Cardiac fibroblast (primary cell): ENCODE measurements at regions not wholly inside any gene's neighbourhood (a gene's known extent, or its start where the extent isn't known, plus 50 kb on each side); places are given as distances from the start of the nearest gene placed in this dataset.

ENCODE experiments used
- DNase-seq, 2 donors: peaks; one replicate each; pipeline versions ENCODE4 v3.0.0 to v3.0.0-alpha.2; 2010; ENCODE audit warnings: low read depth in 2 of 2
- H3K4me3 ChIP-seq, 2 donors: replicated peaks in 1 of 2; 1 replicate in 1 of 2; 2 replicates in 1 of 2; pipeline ENCODE4 v1.5.1; 2011; ENCODE audit warnings: low read depth in 2 of 2, low read length in 2 of 2, mild to moderate bottlenecking in 2 of 2, moderate library complexity in 1 of 2
- TF ChIP-seq, protein P1 (sequence below): IDR thresholded peaks from one replicate; pipeline ENCODE4 v1.5.1; 2011; ENCODE audit warnings: low read depth, mild to moderate bottlenecking, low read length, inconsistent platforms

DNA sequence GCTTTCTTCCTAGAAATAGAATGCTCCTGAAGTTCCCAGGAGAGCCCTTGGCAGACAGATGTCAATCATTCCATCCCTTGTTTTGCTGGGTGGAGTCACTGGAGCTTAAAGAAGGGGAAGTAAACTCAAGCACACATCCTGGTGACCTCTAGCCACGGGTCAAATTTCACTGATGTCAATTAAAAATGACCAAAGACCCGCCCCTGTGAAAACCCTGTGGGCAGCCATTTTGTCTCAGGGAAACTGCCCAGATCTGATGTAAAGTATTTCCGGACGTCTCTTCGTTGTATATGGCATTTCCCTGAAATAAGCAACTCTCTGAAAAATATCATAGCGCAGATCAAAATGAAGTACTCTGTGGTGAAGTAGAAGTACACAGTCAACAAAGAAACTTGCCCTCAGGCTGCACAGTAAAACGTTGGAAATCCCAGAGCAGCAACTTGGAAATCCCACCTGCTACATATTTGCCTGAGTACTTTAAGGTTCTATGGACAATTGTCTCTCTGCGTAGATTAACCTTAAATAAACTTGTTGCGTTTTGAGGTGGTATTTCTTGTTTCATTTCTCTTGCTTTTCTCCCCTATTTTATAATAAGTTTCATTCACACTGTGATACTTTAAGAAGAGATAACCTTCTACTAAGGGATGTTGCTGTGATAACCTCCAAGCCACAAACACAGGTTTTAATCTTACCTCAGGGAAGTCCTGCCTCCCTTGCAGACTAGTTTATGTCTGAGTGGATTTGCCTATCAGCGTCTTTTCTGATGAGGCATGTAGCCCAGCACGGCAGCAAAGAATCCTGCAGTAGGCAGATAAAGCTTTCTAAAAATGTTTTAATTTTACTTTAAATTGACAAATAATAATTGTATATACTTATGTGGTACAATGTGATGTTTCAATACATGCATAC is 60.9 kb upstream of the PIP5K1B start:
- no peak for DNase-seq
- no peak overlapping the region for H3K4me3 ChIP-seq
- TF ChIP-seq, protein P1, sequence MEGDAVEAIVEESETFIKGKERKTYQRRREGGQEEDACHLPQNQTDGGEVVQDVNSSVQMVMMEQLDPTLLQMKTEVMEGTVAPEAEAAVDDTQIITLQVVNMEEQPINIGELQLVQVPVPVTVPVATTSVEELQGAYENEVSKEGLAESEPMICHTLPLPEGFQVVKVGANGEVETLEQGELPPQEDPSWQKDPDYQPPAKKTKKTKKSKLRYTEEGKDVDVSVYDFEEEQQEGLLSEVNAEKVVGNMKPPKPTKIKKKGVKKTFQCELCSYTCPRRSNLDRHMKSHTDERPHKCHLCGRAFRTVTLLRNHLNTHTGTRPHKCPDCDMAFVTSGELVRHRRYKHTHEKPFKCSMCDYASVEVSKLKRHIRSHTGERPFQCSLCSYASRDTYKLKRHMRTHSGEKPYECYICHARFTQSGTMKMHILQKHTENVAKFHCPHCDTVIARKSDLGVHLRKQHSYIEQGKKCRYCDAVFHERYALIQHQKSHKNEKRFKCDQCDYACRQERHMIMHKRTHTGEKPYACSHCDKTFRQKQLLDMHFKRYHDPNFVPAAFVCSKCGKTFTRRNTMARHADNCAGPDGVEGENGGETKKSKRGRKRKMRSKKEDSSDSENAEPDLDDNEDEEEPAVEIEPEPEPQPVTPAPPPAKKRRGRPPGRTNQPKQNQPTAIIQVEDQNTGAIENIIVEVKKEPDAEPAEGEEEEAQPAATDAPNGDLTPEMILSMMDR = no peak

DNA sequence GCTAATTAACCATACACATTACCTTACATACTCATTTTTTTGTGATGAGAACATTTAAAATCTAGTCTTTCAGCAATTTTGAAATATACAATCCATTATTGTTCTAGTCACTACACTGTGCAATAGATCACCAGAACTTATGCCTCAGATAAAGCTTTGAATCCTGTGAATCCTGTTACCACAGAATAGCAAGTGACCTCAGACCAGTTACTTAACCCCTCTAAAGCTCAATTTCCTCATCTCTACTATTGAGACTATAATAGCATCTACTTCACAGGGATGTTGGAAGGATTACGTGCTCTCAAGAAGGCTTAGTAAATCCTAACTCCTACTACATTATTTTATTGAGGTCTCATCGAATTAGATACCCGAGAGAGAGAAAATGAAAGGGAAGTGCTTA is 60.2 kb upstream of the PIP5K1B start:
- DNase-seq = no peak
- TF ChIP-seq, protein P1 = no peak
- H3K4me3 ChIP-seq = no peak overlapping the region

DNA sequence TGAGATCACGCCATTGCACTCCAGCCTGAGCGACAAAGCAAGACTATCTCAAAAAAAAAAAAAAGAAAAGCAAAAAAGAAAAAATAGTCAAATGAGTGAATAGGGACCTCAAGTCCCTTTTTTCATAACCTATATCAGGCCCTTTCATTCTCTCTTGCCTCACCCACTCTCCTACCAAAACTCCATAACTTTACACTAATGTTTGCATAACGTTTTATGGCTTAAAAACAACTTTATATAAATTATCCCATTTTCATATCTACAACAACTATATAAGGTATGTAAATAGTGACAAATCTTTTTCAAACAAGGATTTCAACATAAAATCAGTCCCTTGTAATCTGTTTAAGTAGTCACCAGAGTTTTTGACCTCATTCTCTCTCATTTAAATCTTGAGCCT is 56.9 kb upstream of the PIP5K1B start:
- no peak overlapping the region for H3K4me3 ChIP-seq
- DNase-seq = no peak
- TF ChIP-seq, protein P1 = no peak

DNA sequence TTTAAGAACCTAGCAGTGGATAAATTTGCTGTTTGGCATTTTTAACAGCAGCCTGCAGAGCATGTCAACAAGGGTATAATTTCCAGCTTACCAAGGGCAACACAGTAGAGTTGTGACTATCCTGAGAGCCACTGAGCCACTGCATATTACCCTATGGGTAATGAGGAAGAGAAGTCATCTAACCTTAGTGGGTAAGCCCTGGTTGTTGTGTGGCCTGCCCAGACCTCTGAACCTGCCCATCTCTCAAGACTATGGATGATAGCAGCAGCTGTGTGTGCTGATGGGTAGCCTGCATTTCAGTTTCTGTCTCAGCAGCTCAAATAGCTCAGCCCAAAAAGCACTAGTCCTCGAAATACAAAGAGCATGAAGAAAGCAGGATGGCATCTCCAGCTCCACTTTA is 56.1 kb upstream of the PIP5K1B start:
- TF ChIP-seq, protein P1 = no peak
- H3K4me3 ChIP-seq = no peak overlapping the region
- DNase-seq = no peak

DNA sequence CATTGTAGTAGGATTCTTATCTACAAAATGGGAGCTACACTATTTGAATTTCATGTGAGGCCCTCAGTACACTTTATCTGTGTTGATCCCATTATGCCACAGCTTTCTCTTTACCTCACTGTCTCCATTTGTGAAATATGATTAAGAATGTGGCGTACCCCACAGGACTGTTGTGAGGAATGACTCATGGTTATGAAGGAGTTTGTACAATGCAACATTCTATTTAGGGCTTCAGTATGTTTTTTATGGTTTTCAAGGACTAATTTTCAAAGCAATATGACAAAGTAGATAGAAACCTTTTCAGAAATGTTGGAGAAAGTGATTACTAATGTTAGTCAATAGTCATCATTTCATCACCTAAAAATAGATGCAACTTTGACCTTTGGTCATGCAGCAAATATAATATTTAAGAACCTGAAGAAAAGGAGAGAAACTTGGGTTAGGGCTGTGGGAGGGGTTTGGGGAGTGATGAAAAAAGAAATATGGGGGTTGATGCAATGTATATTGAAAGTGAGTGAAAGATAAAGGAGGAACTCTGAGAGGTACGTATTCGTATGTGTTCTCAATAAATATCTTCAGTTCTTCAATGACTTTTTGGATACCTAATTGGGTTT is 53.7 kb upstream of the PIP5K1B start:
- no peak for DNase-seq
- H3K4me3 ChIP-seq = no peak overlapping the region
- TF ChIP-seq, protein P1 = no peak

DNA sequence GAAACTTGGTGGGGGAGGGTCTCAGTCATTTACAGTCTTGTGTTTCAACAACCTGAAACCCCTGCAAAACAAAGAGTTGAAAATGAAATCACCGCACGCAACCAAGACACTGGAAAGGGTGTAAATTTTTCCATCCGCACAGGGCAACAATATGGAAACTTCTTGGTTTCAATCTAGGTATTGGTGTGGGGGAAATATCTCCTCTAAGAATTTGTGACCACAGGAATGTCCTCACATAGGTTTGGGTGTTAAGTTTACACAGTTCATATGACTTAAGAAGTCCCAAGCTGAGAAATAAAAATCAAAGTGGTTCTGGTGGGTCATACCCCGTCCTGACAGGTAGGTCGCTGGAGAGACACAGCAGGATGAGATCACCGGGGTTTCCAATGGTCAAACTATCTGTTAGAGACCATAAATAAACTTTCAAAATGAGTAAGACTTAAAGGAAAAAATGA is 51.9 kb upstream of the PIP5K1B start:
- no peak overlapping the region for H3K4me3 ChIP-seq
- no peak for DNase-seq
- TF ChIP-seq, protein P1 = no peak
